Kidney epithelial cell (primary cell): ENCODE measurements at regions not wholly inside any gene's neighbourhood (a gene's known extent, or its start where the extent isn't known, plus 50 kb on each side); places are given as distances from the start of the nearest gene placed in this dataset.
A peak's percentile ranks its signal among the peaks of the same experiment; 100 is the strongest.

Experiments used
- DNase-seq: peaks from one replicate; pipeline ENCODE4 v3.0.0-alpha.2; 2010; ENCODE audit warnings: low read depth
- H3K27me3 ChIP-seq: 2 replicates; pipeline ENCODE4 v1.6.0; 2011; ENCODE audit warnings: low read length; ENCODE audit not compliant: control insufficient read depth, insufficient read depth
- H3K36me3 ChIP-seq: 2 replicates; pipeline ENCODE4 v1.5.1; 2011; ENCODE audit warnings: low read length; ENCODE audit not compliant: control insufficient read depth, insufficient read depth
- H3K4me3 ChIP-seq: 2 replicates; pipeline ENCODE4 v1.5.1; 2011; ENCODE audit warnings: low read depth, mild to moderate bottlenecking, control low read depth, low read length
- TF ChIP-seq, protein P1 (sequence below): IDR thresholded peaks from 2 replicates; pipeline ENCODE4 v1.5.1; 2011; ENCODE audit warnings: mild to moderate bottlenecking, moderate library complexity, low read length, control low read depth, inconsistent platforms; ENCODE audit not compliant: insufficient read depth, poor library complexity, severe bottlenecking

GRCh38 chr4:11765849-11766453, 337.3 kb upstream of the HS3ST1 start:
- no peaks in the 10 kb centered on the region for H3K36me3 ChIP-seq
- H3K4me3 ChIP-seq, result no peak overlapping the region
- no peaks in the 10 kb centered on the region for H3K27me3 ChIP-seq
- TF ChIP-seq, protein P1, sequence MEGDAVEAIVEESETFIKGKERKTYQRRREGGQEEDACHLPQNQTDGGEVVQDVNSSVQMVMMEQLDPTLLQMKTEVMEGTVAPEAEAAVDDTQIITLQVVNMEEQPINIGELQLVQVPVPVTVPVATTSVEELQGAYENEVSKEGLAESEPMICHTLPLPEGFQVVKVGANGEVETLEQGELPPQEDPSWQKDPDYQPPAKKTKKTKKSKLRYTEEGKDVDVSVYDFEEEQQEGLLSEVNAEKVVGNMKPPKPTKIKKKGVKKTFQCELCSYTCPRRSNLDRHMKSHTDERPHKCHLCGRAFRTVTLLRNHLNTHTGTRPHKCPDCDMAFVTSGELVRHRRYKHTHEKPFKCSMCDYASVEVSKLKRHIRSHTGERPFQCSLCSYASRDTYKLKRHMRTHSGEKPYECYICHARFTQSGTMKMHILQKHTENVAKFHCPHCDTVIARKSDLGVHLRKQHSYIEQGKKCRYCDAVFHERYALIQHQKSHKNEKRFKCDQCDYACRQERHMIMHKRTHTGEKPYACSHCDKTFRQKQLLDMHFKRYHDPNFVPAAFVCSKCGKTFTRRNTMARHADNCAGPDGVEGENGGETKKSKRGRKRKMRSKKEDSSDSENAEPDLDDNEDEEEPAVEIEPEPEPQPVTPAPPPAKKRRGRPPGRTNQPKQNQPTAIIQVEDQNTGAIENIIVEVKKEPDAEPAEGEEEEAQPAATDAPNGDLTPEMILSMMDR, result peak; percentile 90
- DNase-seq, result no peak

DNA sequence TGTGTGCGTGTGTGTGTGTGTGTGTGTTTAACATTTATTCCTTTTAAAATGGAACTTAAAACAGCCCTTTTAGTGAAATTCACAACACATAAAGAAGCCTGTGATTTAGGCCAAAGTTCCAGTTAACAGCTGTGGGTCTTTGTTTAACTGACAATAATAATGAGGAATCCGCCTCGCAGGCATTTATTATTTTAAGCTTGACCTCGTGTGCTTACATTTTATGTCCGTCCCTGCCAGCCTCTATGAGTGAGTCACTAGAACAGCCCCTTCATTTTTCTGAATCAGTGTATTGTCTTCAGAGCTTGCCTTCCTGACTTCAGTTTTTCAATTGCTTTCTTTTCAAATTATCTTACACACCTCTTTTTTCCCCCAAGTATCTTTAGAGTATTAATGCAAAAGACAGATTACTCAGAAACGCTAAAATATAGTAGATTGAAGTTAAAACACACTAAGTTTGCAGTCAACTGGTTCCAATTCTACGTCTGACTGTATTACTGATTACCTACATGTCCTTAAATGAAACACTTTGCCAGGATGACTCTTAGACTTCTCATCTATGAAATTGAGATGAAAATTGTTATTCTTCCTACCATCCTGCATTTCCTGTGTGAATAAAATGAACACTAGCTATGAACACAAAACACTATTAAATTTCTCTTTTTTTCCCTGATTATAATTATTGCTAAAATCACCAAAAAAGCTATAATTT, 319.6 kb upstream of the HS3ST1 start:
- Histone ChIP-seq H3K27me3 (no peaks in the 10 kb centered on the region), H3K36me3 (no peaks in the 10 kb centered on the region), H3K4me3 (no peak overlapping the region)
- peak; percentile 62 for DNase-seq
- TF ChIP-seq, protein P1, result no peak

- no peaks in the 10 kb centered on the region for H3K36me3 ChIP-seq
- no peaks in the 10 kb centered on the region for H3K27me3 ChIP-seq
- TF ChIP-seq, protein P1, result no peak
- H3K4me3 ChIP-seq, result no peak overlapping the region
- DNase-seq, result no peak
Observed at GRCh38 chr4:11746734-11747133, 318.0 kb upstream of the HS3ST1 start.

DNA sequence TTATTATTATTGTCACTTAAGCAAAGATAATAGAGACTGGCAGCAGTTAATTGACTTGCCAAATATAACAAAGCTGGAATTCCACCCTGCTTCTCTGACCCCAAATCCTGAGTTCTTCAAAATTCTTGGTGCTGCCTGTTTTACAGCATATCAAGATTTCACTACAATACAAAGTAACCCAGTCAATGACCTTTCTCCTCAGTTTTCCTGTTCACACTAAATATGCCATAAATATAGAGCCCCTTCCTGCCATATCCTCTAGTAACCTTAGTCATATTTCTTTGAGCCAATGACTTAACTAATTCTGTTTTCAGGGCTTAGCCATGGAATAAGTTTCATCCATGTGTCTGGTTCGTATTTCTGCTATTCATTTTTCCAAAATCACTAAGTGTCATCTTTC, 315.3 kb upstream of the HS3ST1 start:
- no peak for DNase-seq
- TF ChIP-seq, protein P1, result no peak
- no peaks in the 10 kb centered on the region for H3K36me3 ChIP-seq
- no peak overlapping the region for H3K4me3 ChIP-seq
- H3K27me3 ChIP-seq, result no peaks in the 10 kb centered on the region

DNA sequence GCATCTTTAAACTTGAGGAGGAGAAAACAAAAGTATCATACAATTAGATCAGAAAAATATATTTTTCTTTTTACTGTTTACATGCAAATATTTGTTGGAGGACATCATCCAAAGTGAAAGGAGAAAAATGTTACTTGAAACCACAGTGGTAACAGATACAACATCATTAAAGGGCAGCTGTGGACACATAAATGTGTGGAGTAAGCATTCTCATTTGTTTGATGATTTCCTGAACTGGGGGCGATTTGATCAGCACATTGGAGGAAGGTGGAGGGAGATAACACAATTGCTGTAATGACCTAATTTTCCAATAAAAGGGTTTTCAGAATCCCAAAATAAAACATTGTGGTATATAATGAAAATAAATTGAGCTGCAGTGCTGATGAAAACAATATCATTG, 314.5 kb upstream of the HS3ST1 start:
- Histone ChIP-seq H3K36me3 (no peaks in the 10 kb centered on the region), H3K27me3 (no peaks in the 10 kb centered on the region), H3K4me3 (no peak overlapping the region)
- DNase-seq, result no peak
- TF ChIP-seq, protein P1, result no peak
